ENCODE measurements at regions not wholly inside any gene's neighbourhood (a gene's known extent, or its start where the extent isn't known, plus 50 kb on each side); places are given as distances from the start of the nearest gene placed in this dataset.

DNA sequence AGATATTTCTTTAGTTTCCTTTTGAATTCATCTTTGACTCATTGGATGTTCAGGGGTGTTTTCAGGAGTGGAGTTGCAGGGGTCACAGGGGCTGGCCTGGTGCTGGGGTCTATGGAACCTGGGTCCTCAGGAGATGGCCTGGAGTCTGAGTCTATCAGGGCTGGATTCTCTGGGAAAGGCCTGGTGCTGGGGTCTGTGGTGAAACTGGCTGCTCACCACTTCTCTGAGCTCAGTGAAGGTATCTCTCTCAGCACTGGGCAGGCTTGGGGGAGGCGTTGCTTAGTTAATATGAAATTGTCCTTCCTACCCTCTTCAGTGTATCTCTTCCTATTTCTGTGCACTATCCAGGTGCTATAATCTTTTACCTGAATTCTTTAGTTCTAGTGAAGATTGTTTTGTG is 83.1 kb upstream of the SLC24A3 start:
- TF ChIP-seq, protein P1, sequence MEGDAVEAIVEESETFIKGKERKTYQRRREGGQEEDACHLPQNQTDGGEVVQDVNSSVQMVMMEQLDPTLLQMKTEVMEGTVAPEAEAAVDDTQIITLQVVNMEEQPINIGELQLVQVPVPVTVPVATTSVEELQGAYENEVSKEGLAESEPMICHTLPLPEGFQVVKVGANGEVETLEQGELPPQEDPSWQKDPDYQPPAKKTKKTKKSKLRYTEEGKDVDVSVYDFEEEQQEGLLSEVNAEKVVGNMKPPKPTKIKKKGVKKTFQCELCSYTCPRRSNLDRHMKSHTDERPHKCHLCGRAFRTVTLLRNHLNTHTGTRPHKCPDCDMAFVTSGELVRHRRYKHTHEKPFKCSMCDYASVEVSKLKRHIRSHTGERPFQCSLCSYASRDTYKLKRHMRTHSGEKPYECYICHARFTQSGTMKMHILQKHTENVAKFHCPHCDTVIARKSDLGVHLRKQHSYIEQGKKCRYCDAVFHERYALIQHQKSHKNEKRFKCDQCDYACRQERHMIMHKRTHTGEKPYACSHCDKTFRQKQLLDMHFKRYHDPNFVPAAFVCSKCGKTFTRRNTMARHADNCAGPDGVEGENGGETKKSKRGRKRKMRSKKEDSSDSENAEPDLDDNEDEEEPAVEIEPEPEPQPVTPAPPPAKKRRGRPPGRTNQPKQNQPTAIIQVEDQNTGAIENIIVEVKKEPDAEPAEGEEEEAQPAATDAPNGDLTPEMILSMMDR (conservative IDR thresholded peaks at IDR 0.05; ENCODE audit: low read length) = no peak
- TF ChIP-seq EZH2phosphoT487 (IDR thresholded peaks at IDR 0.05; ENCODE audit: borderline replicate concordance) = no peak

All from Loucy (cell line).